Stimulated activated CD8-positive, alpha-beta memory T cell treated with anti-CD3 and anti-CD28 coated beads, Interleukin-7, amount 100 ng/mL, for 4 hours (primary cell): ENCODE measurements at regions not wholly inside any gene's neighbourhood (a gene's known extent, or its start where the extent isn't known, plus 50 kb on each side); places are given as distances from the start of the nearest gene placed in this dataset.

Experiments
- DNase-seq, 2 donors: peaks; one replicate each; pipeline ENCODE4 v3.0.0-alpha.2; 2020; ENCODE audit warnings: low read depth in 2 of 2

GRCh38 chr6:111985202-111985731, 68.6 kb upstream of the CCN6 start:
- peak; percentile 29 to 37 for DNase-seq

- no peak for DNase-seq
These were observed 67.3 kb upstream of the CCN6 start for GRCh38 chr6:111986651-111987050.

DNA sequence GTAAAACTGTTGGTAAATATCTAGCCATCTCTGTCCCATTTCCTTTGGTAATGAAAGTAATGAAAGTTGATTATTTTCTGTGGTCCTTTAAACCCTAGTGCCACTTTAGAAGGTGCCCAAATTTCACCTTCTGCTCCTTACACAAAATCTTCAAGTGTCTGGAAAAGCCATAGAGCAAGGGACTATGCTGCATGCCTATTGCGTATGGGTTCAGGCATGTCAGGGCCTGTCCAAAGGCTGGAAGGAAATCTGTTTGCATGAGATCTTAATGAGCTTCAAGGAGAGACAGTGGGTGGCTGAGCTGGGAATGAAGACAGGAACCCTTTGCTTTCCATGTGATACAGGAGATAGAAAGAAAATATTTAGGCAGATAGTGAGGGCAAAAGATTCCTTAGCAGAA, 66.6 kb upstream of the CCN6 start:
- no peak for DNase-seq

GRCh38 chr6:111988926-111989325, 65.0 kb upstream of the CCN6 start:
- DNase-seq, result no peak

DNA sequence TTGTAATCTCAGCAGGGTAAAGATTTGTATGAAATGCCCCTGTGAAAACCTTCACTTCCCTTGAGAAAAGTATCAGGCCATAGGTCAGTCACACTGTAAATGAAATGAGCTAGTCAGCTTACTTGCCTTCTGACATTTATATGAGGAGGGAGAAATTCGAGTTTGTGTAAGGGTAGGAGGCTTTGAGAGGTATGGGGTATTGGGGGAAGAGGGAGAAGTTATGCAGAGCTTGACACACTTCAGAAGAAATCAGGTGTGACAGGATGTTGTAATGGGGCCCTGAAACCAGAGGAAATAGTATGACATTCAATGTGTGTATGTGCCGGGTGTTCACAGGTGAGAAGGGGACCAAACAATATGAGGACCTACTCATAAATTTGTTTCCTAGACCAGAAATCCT, 64.2 kb upstream of the CCN6 start:
- no peak for DNase-seq

DNA sequence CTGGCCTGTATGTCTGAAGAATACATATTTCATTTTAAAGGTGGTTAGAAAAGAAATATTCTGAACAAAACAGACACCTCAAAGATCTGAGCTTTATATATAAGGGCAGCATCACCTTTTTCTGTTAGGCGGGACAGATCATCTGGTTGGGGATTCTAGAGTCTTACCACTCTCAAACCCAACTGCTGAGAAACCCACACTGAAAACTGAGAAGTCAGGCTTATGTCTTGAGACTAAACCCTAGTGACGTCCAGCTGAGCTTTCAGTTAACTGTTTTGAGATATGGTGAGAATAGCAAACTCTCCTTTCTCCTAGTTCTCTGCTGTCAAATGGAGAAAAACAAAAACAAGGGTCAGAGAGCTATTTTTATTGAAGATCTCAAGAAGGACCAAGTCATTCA, 63.7 kb upstream of the CCN6 start:
- DNase-seq, result no peak

DNA sequence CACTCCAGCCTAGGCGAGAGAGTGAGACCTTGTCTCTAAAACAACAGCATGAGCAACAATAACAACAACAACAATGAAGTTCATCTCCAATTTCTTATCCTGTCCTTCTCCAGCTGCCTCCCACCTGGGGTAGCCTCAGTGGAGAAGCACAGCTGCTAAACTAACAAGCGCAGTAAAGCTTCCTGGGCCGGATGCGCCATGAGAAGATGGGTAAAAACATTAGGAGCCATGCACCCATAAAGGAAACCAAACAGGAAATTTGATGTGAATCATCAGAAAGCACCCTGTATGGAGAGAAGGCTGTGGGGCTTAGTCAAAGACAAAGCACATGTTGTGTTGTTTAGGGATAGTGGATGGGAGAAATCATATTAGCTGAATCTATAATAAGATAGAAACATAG, 61.1 kb upstream of the CCN6 start:
- peak; percentile 30 to 38 for DNase-seq

GRCh38 chr6:111993342-111993741, 60.6 kb upstream of the CCN6 start:
- DNase-seq, result no peak

DNA sequence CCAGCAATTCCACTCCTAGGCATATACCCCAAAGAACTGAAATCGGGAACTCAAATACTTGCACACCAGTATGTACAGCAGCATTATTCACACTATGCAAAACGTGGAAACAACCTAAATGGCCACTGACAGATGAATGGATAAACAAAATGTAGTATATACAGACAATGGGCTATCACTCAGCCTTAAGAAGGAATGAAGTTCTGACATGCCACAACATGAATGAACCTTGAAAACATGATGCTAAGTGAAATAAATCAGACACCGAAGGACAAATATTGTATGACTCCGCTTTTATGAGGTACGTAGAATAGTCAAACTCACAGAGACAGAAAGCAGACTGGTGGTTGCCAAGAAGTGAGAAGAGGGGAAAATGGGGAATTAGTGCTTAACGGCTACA, 59.1 kb upstream of the CCN6 start:
- DNase-seq, result no peak

- DNase-seq, result no peak
These were observed 58.5 kb upstream of the CCN6 start for GRCh38 chr6:111995404-111995803.

DNA sequence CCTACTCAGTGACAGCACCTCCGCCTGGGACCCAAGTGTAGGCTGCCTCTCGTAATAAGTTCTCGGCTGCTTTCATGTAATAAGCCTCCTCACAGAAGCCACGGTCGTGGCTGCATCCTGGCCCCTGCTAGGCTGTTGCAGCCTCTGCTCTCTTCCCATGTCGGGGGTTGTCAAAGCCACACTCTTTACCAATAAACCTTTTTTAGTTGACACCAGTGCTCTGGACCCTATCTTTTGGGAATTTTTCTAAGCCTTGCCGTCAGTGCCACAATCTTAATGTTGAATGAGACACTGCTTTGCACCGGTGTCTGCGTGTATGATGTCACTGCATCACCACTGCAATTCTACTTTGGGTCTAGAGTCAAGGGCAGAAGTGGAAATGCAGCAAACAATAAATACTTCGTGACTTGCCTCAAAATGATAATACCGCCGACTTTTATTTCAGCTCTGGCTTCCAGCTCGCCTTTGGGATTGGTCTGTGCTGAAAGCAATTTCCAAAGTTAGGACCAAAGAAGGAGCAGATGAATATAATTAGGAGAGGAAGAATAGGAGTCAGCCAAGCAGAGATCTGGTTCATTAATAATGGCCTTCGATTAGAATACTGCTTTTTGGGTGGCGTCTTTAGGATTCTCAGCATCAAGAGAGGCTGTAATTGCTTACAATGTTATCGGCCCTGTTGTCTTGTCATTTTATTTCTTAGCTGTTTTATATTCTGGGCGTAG, 57.6 kb upstream of the CCN6 start:
- no peak for DNase-seq

DNA sequence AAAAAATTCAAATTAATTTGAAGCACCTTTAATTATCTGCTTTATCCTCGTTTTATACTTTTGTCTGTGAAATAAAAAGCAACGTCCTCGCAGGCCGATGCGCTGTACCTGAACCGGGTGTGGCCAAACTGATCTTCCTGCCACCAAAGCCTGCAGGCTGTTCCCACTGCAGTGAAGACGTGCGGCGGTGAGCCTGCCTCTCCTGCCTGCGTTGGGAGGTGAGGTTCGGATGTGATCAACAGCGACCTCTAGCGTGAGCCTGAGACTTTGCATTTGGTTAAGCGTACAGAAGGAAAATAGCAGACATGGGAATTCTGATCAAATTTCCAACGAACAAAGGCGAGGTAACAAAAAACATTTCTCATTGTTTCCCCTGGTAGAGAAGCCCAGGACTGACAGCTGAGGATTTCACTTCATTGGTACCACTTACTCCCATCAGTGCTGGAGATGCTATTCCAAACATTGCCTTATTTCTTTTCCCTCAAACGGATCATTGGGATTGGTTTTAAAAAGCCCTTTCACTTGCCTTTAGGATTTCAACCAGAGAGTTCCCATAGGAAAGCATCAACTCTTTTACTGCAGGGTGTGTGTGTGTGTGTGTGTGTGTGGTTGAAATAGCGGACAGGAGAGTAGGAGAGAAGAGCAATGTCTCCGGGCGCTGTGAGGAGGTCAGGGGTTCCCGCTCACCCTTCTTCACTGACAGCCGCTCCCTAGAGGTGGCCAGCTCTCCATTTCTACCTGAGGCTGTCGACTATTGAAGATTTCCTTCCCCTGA, 56.6 kb upstream of the CCN6 start:
- DNase-seq, result peak; percentile 64 to 65

- DNase-seq, result no peak
These were observed 56.1 kb upstream of the CCN6 start for GRCh38 chr6:111997853-111998208.

DNA sequence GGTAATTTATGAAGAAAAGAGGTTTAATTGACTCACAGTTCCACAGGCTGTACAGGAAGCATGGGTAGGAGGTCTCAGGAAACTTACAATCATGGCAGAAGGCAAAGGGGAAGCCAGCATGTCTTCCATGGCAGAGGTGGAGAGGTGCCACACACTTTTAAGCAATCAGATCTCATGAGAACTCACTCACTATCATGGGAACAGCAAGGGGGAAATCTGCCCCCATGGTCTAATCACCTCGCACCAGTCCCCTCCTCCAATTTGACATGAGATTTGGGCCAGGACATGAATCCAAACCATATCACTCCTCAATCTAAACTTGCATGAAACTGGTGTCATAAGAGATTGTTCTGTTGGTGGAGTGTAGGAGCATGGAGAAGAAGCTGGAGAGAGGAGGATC, 51.6 kb upstream of the CCN6 start:
- no peak for DNase-seq
